HG02885 (cell line): ENCODE measurements at regions not wholly inside any gene's neighbourhood (a gene's known extent, or its start where the extent isn't known, plus 50 kb on each side); places are given as distances from the start of the nearest gene placed in this dataset.

Experiments used
- ATAC-seq: cut with Tn5 transposase; IDR thresholded peaks from one replicate; pipeline ENCODE4 v1.9.1; 2021; ENCODE audit warnings: mild to moderate bottlenecking; ENCODE audit not compliant: unreplicated experiment, poor library complexity

DNA sequence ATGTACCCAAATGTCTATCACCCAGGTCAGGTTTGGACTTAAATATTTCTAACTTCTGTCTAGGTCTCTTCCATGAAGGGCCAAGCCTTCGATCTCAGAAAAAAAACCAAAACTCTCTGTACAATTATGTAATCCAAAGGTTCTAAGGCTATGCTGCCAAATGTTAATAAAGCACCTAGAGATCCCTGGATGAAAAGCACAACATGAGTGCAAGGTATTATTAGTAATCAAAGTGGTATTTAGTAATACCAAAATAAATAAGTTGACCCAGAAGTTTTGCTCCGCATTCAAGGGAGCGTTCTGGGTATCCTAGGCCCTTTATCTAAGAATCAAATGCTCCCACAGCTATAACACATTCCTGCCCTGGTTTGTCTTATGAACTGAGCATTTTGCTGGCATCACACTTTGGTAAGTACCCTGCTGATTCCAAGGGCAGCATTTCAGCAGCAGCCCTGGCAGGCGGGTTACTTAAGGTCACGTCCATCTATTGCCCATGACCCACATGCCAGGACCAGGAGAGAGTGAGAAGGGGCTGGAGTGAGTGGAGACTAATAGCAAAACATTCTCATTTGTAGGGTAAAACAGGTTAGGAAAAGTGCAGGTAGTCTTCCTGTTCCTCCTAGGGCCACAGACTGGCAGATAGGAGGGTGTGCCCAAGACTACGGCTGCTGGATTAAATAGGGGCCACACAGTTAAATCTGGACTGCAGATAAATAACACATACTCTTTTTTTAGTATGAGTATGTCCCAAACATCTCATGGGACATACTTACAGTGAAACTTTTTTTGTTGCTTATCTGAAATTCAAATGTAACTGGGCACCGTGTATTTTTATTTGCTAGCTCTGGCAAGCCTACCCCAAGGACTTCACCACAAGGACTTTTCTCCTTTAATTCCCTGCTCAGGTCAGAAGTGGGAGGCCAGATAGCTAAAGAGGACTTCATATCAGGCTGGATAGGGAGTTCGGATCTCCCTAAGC is 76.0 kb upstream of the SNRK start:
- no peak for ATAC-seq

DNA sequence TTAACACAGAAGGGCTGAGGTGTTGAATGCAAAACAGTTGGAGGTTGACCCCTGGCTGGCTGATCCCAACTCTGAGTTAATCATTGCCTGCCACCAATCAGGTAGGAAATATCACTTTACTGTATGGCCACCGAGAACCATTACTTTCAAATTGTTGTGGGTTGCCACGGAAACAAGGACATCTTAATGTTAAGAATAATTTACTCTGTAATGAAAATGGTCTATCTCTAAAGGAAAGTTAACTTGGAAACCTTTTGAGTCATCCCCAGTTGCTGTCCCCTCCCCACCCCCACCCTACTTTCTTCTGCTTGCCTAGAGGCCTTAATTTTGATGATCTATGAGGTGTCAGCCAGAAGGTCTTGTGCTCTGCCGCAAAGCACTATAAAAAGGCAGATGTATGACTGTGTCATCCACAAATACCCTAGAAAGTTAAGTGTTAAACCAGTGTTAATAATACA is 78.7 kb upstream of the SNRK start:
- ATAC-seq: no peak

DNA sequence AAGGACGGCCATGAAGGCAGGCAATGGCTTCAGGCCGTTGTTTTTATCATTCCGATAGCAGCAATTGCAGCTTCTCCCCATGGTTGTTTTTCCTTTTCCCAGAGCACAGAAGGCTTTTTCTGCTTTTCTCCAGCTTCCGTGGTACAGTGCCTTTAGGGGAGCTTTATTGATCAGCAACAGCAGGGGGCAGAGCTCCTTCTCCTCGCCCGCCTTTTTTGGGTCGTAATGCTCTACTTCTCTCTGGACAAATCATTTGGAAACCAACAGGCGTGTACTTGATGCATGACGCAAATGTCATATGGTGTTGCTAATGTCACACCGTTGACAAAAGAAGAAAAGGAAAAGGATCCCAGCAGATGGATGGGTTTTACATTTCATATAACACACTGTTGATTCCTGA is 79.7 kb upstream of the SNRK start:
- no peak for ATAC-seq

DNA sequence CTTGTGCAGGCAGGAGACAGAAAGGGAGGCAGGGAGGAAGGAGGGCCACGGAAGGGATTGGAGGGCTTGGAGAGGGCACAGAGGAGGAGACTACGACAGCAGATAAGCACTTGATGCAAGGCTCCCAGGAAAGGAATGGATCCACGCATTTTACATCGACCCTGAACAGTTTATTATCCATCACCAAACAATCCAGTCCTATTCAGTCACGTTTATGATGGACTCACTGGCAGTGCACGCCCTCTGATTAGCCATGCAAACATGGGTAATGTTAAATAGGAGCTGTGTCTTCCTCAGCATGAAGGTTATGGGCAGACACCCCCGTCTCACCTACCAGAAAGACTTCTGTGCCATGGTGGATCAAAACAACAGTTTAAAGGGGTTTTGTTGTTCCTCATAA is 80.2 kb upstream of the SNRK start:
- ATAC-seq: no peak

DNA sequence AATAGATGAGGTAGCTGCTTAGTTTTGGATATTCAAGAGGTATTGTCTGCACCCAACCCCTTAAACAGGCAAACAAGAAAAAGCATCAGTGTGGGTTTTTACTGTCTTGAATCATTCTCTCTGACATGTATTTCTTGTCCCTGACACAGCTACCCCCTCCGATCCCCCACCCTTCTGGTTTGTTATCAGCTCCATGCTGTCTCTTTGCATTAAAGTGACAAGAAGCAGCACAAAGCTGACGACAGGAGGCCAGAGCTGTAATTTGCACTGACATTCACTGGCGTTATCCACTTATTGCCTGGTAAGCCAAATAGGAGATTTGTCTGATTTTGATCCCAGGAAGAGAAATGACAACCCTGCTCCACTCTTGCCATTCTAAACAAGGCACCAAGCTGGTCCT is 83.3 kb upstream of the SNRK start:
- no peak for ATAC-seq

DNA sequence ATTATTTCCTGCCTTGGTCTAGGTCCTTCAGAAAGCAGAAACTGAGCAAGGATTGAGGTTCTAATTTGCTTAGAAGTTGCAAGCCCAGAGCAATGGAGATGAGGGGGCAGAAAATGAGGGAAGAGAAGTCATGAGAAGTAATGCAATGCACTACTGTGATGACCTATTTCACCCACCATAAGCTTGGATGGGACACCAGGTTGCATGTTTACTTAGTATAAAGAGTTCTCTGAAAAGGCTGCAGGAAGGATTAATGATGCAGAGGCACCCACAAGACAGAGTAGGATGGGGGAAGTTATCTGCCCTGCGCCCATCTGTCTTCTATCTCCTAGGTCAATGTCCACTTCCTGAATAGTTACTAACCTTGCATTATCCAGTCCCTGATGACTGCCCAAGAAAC is 84.8 kb upstream of the SNRK start:
- ATAC-seq: no peak

DNA sequence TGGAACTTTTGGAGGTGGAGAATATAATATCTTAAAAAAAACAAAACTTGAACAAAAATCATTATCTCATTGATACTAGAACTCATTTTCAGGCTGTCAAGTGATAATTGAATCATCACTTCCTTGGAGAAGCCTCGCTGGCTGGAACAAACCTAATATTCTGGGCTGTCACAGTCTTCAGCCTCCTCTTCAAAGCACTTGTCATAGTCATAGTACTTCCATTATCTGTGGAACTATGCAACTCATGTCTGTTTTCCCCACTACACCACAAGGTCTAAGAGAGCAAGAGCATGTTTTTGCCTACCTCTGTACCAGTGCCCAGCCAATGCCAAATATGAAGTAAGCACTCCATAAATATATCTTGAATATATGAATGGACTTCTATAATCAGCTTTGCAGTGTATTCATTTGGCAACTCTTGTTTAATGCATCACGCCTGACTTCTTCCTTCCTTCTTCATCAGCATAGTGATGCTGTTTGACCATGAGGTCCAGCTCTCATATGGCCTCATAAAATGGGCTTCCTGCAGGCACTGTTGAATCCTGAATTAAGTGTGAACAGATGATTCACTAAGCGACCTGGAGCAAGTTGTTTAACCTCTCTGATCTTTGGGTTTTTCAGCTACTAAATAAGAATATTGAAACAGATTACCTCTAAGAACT is 86.6 kb upstream of the SNRK start:
- no peak for ATAC-seq

DNA sequence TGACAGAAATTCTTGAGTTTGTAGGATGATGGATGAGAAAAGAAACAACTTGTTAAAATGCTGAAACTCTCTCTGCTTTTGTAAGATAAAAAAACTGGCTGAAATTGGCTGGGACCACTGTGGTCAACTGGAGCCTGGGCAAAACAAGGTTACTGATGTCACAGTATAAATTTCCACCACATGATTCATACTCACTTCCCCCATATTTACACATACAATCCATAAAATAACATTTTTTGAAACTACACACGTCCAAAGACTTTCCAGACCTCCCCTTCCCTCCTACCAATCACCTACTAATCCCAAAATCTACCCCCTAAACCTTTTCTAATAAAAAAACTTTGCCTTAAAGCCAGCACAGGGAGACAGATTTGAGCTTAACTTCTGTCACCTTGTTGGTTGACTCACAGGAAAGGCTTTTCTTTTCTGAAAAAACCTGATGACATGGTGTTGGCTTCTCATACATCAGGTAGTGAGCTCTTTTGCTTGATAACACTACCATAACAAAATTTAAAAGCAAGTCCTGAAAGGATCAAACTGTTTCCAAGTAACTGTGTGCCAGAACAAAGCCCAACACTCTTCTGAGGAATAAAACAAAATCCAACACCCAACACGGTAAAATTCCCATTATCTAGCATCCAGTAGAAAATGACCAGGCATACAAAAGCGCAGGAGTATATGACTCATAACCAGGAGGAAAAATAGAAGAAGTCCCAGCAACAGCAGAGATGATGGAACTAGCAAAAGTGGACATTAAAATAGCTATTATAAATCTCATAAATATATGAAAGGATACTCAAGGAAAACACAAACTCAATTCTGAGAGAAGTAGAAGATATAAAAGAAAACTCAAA is 87.3 kb upstream of the SNRK start:
- no peak for ATAC-seq

DNA sequence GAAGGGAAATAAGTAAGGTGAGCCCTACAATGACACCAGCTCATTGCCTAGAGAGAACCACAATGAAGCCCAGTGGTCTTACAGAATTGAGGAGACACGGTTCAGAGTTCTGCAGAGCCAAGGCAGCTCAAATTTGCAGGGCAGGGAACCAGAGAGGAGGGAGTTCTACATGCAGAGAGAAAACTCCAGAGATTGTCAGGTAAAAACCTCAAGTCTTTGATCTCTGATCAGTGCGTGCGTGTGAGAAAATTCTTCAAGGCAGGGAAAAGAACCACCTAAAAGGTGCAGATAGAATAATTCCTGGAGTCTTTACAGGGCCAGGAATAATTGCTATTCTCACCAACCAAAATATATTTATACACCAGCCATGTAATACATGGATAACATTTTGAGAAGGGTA is 88.0 kb upstream of the SNRK start:
- ATAC-seq: no peak

DNA sequence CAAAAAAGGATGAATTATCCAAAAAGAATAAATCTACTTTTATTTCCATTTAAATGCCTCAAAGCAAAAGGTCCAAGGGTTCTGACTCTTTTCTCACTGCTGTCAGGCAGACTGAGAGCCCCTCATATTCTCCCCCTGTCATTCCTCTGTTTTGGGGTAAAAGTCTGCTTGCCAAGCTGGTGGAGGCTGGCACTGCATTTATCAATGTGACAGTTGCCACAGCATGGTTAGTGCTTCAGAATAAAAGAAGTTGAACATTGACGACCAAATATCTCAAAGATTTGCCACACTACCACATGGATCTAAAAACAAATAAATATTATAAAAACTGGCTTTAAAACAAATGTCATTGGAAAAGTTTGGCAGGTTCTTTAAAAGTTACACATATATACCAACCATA is 89.2 kb upstream of the SNRK start:
- ATAC-seq: no peak

DNA sequence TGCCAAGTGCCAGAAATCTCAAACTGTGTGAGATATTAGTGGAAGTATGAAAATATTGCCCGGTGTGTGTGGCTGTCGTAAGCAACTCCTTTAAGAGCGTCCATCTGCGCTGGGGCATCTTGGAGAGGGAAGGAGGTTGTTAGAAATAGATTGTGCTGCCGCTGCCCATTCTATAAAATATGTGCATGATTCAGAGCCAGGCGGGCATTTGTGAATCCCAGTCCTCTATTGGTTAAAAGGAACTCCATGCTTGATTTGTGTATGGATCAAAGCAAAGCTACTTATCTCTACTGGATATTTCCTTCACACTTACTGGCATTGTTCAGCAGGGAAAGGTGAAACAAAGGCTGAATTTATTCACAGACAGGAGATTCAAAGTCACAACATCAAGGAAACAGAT is 89.6 kb upstream of the SNRK start:
- no peak for ATAC-seq

DNA sequence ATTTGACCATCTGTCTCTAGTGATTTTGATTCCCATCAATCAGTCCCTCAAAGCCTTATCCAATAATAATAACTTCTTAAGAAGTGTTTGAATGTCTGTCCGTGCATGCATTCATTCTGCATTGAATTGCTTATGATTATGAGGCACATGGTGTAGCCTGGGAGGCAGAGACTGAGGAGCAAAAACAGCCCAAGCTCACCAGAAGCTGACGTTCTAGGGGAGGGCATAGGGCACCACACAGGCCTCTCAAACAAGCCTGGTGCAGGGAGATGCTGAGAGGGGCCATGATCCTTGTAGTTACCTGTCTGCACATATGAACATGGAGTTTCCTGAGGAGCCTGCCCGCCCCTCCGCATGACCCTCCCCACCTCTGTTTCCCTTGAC is 89.2 kb upstream of the POMGNT2 start:
- ATAC-seq: no peak

DNA sequence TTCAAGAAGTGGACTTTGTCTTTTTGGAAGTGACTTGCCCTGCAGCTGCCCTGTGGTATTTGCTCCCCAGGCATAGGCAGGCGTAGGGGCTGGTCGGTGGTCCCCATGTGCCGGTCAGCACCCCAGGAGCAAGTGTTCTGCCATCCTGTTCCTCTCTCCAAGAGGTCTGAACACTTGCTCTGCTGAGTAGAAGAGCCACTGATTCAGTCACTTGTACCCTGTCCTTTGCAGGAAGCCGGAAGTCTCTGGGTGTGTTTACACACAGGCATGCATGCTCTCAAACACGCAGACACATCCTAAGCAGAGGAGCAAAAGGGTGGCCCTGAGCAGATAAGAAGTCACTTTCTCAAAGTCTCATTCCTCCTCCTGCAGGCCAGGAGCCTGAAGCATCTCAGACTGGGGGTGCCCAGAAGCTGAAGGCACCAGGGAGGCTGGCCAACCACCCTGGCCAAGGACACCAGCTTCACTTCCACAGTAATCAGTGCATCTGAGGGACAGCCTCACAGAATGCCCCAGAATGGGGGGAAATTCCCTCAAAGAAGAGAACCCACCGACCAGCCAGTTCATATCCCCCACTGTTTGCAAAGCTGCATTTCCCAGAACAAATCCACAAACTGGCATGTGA is 88.7 kb upstream of the POMGNT2 start:
- ATAC-seq: no peak

DNA sequence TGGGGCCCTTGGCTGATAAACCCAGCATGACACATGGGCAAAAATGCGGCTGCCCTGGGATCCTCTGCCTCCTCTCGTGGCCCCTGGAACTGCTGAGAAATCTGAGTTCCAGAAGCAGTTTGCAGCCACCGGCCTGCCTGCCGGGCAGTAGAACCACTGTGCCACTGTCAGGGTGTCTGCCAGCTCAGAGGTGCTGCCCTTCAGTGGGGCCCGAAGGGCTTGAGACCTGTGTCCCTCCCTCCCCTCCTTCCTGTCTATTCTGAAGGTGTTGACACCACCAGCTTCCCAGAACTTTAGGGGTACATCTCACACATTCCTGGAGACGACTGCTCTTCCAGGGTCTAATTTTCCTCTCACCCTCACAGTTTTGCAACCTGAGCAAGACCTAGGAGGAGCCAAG is 88.2 kb upstream of the POMGNT2 start:
- no peak for ATAC-seq

DNA sequence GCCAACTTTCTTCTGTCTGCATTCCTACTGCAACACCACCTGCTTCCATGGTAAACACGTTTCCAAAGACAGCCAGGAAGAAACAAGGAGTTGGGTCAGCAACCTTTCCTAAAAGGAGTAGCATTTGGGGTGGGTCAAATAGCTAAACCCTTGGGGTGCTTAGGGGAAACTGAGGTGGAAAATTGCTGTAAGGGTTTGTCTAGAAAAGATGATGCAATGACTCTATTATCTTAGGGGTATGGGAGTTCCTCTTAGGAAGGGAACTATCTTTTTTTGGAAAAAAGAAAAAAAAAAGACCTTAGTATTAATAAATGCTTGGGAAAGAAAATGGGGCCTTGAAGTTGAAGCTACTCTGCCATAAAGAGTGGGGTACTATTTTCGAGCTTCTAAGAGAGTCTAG is 86.1 kb upstream of the POMGNT2 start:
- ATAC-seq: no peak

DNA sequence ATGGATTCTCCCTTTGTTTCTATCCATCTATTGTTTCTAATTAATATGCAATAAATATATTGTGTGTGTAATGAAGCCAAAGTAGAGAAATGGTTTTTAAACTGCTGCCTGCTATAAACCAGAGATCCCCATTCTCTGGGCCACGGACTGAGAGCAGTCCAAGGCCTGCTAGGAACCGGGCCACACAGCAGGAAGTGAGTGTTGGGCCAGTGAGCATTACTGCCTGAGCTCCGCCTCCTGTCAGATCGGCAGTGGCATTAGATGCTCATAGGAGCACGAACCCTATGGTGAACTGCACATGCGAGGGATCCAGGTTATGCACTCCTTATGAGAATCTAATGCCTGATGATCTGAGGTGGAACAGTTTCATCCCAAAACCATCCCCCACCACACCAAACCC is 85.2 kb upstream of the POMGNT2 start:
- ATAC-seq: no peak

DNA sequence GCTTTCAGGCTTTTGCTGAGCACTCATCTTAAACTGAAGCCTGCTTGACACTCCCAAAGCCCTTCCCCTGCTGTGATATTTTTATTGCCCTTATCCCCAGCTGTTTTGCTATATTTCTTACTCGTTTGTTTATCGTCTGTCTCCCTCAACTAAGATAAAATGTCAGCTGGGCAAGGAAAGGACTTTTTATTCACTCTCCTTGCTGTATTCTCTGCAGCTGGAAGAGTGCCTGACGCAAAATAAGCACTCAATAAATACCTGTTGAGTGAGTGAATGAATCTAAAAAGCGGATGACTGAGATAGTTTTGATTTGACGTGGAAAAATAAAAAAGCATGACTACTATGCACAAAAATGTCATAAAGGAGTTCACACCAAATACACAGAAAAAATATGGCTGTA is 84.8 kb upstream of the POMGNT2 start:
- ATAC-seq: no peak

DNA sequence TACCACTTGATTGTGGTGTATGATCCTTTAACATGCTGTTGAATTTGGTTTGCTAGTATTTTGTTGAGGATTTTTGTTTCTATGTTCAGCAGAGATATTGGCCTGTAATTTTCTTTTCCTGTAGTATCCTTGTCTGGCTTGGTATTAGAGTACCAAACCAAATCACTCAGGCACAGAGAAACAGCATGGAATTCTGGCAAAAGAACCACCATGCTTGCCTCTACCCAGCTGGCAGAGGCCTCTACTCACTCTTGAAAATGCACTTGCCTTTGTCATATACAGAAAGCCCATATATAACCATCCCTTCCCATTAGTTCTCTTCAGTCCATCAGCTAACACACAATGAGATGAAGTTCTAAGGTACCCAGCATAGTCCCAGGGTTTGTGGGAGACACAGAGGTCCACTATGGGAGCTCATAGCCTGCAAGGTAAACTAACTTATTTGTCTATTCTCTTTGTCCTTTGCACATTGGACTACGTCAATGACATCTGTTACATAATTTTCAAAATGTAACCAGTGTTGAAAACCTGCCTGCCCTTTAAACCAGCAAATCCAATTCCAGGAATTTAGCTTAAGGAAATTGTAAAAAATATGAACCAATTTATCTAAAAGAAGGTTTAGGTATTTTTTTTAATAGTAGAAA is 82.1 kb upstream of the POMGNT2 start:
- no peak for ATAC-seq

DNA sequence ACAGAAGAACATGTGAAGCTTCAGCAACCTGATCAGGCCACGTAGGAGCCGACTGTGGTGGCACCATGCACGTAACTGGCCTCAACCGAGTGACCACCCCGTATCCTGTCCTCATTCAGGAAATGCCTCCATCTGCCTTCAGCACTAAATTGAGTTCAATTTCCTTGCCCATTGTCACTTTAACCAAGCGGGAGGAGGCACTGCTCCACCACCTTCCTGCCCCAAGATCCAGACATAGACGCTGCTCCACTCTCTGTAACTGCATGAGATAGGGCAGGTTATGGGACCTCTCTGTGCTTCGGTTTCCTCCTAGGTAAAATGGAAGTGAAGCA is 80.1 kb upstream of the POMGNT2 start:
- ATAC-seq: no peak
